Ramos (cell line): ENCODE measurements at regions not wholly inside any gene's neighbourhood (a gene's known extent, or its start where the extent isn't known, plus 50 kb on each side); places are given as distances from the start of the nearest gene placed in this dataset.

ENCODE experiments used
- in situ Hi-C: fragments of 300-500 bp; cut with MboI; formaldehyde crosslinking; loops from one replicate; pipeline ENCODE4 v1.14.3; 2022; ENCODE audit warnings: low sequenced_read_pairs; ENCODE audit not compliant: unreplicated experiment

GRCh38 chr20:43255877-43256276 is 66.2 kb upstream of the PTPRT start:
- in situ Hi-C loops: no loop called here

DNA sequence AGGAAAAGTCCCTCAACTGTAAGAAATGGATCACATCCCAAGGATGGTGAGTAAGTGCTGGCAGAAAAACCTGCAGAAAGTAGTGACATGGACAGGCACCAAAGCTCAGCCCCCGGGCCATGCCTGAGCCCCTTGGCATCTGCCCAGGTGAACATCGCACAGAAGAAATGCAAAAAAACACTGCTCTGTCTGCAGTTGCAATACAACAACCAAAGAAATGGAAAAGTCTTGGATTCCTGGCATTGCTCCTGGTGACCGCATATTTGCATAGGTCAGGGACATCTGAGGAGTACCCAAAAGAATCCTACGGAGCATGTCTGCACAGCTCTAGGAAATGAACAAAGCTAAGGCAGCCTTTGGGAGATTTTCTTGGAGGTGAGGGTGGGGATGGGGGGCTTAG is 63.1 kb upstream of the PTPRT start:
- in situ Hi-C loops: no loop called here

DNA sequence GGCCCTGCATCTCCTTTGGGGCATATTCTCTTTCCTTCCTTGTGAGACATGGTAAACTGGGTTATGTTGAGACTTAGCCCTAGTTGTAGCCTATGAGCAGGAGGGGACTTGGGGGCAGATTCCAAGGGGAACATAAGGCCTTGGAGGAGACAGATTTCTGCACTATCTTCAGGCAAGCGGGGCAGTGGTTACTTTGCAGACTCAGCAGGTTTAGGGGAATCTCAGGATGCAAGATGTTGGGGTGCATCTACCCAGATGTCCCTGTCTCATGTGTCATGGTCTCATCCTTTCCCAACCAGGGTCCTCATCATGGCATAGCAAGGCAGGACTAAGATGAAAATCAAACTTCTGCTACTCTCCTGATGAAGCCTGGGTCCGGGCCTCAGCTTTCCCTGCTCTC is 58.6 kb upstream of the PTPRT start:
- in situ Hi-C loops: no loop called here

- in situ Hi-C loops: no loop called here
Observed at GRCh38 chr20:43247361-43247760, 57.7 kb upstream of the PTPRT start.

- in situ Hi-C loops: no loop called here
Observed at GRCh38 chr20:43244647-43245046, 54.9 kb upstream of the PTPRT start.

DNA sequence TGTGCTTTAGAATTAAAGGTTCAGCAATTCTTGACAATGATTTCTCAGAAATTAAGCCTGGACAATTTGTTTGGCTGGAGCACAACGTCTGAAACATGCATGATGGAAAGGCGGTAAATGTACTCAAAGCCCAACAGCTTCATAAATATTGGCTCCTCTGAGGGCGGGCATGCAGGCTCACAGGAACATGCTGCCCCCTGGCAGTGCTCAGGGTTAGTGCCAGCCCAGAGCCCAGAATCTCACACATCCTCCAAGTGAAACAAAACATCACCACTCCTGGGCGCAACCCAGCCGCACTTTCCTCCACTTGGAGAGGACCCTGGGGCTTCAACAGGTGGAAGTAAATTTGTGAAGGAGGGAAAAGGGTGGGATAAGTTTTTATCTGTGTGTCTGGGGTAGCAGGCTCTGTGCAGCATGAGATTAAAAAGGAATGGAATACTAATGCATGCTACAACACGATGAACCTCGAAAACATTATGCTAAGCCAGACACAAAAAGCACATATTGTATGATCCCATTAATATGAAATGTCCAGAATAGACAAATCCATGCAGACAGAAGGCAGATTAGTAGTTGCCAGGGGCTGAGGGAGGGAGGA is 54.1 kb upstream of the PTPRT start:
- in situ Hi-C loops: no loop called here

GRCh38 chr20:43241057-43241702 is 51.5 kb upstream of the PTPRT start:
- in situ Hi-C loops: no loop called here
